H9 (cell line): ENCODE measurements at regions not wholly inside any gene's neighbourhood (a gene's known extent, or its start where the extent isn't known, plus 50 kb on each side); places are given as distances from the start of the nearest gene placed in this dataset.

Experiments
- DNase-seq: peaks from one replicate; pipeline ENCODE4 v3.0.0-alpha.2; 2017
- H2AFZ ChIP-seq: one replicate; pipeline ENCODE4 v1.6.1; 2013; ENCODE audit warnings: mild to moderate bottlenecking, low read length, control low read depth, moderate library complexity
- H2AK5ac ChIP-seq: 2 replicates; pipeline ENCODE4 v1.6.1; 2013; ENCODE audit warnings: low read length, control low read depth, mixed read lengths; ENCODE audit not compliant: insufficient read length
- H2BK120ac ChIP-seq: one replicate; pipeline ENCODE4 v1.6.1; 2013; ENCODE audit warnings: low read depth, mild to moderate bottlenecking, low read length, control low read depth, inconsistent platforms; ENCODE audit not compliant: poor library complexity, severe bottlenecking
- H2BK12ac ChIP-seq: 2 replicates; pipeline ENCODE4 v1.6.1; 2013; ENCODE audit warnings: low read length, control low read depth, mixed read lengths, low read depth; ENCODE audit not compliant: insufficient read length
- H2BK15ac ChIP-seq: 2 replicates; pipeline ENCODE4 v1.6.1; 2013; ENCODE audit warnings: low read depth, low read length, control low read depth
- H2BK20ac ChIP-seq: one replicate; pipeline ENCODE4 v1.6.1; 2013; ENCODE audit warnings: low read depth, mild to moderate bottlenecking, low read length, control low read depth, inconsistent platforms; ENCODE audit not compliant: poor library complexity, severe bottlenecking
- H2BK5ac ChIP-seq: 2 replicates; pipeline ENCODE4 v1.6.1; 2013; ENCODE audit warnings: low read length, control low read depth, mixed read lengths; ENCODE audit not compliant: insufficient read length
- H3K14ac ChIP-seq: 2 replicates; pipeline ENCODE4 v1.6.1; 2013; ENCODE audit warnings: low read length, control low read depth; ENCODE audit not compliant: insufficient read depth
- H3K18ac ChIP-seq: 2 replicates; pipeline ENCODE4 v1.6.1; 2013; ENCODE audit warnings: low read depth, mild to moderate bottlenecking, mixed read lengths, low read length, control low read depth; ENCODE audit not compliant: insufficient read length
- H3K23ac ChIP-seq: 2 replicates; pipeline ENCODE4 v1.6.1; 2013; ENCODE audit warnings: low read length, control low read depth, mixed read lengths, low read depth; ENCODE audit not compliant: insufficient read length
- H3K23me2 ChIP-seq: 2 replicates; pipeline ENCODE4 v1.6.1; 2013; ENCODE audit warnings: low read depth, mild to moderate bottlenecking, mixed read lengths, low read length, control low read depth; ENCODE audit not compliant: insufficient read length, poor library complexity, severe bottlenecking
- H3K27ac ChIP-seq: 2 replicates; pipeline ENCODE4 v1.5.1; 2013; ENCODE audit warnings: low read length, control low read depth, mixed read lengths, low read depth; ENCODE audit not compliant: insufficient read length
- H3K27me3 ChIP-seq: 2 replicates; pipeline ENCODE4 v1.6.1; 2013; ENCODE audit warnings: low read length, control low read depth, inconsistent platforms; ENCODE audit not compliant: insufficient read depth
- H3K4ac ChIP-seq: 2 replicates; pipeline ENCODE4 v1.6.1; 2013; ENCODE audit warnings: low read depth, mild to moderate bottlenecking, control low read depth, inconsistent platforms, low read length, moderate library complexity
- H3K4me1 ChIP-seq: 2 replicates; pipeline ENCODE4 v1.6.1; 2013; ENCODE audit warnings: low read length, control low read depth, inconsistent platforms; ENCODE audit not compliant: insufficient read depth
- H3K4me2 ChIP-seq: 2 replicates; pipeline ENCODE4 v1.6.1; 2013; ENCODE audit warnings: low read length, control low read depth, mixed read lengths; ENCODE audit not compliant: insufficient read length, insufficient read depth
- H3K56ac ChIP-seq: 2 replicates; pipeline ENCODE4 v1.6.1; 2013; ENCODE audit warnings: low read depth, mild to moderate bottlenecking, mixed read lengths, low read length, control low read depth; ENCODE audit not compliant: insufficient read length
- H3K79me1 ChIP-seq: 2 replicates; pipeline ENCODE4 v1.6.1; 2013; ENCODE audit warnings: low read depth, mild to moderate bottlenecking, moderate library complexity, low read length, control low read depth, inconsistent platforms; ENCODE audit not compliant: insufficient read depth, poor library complexity, severe bottlenecking
- H3K79me2 ChIP-seq: 2 replicates; pipeline ENCODE4 v1.6.1; 2013; ENCODE audit warnings: low read length, control low read depth, inconsistent platforms; ENCODE audit not compliant: insufficient read depth
- H3K9ac ChIP-seq: 2 replicates; pipeline ENCODE4 v1.6.1; 2013; ENCODE audit warnings: low read length, control low read depth, mixed read lengths; ENCODE audit not compliant: insufficient read length; ENCODE audit errors: extremely low read depth
- H3K9me3 ChIP-seq: one replicate; pipeline ENCODE4 v1.6.1; 2013; ENCODE audit warnings: low read depth, low read length, inconsistent platforms; ENCODE audit not compliant: control insufficient read depth
- H3T11ph ChIP-seq: one replicate; pipeline ENCODE4 v1.6.1; 2013; ENCODE audit warnings: mild to moderate bottlenecking, low read length, control low read depth, inconsistent platforms
- H4K20me1 ChIP-seq: one replicate; pipeline ENCODE4 v1.6.1; 2013; ENCODE audit not compliant: control insufficient read depth, insufficient read length, insufficient read depth
- H4K5ac ChIP-seq: 2 replicates; pipeline ENCODE4 v1.6.1; 2013; ENCODE audit warnings: low read depth, mild to moderate bottlenecking, mixed read lengths, low read length, control low read depth; ENCODE audit not compliant: insufficient read length
- H4K8ac ChIP-seq: replicated peaks from 2 replicates; pipeline ENCODE4 v1.6.1; 2013; ENCODE audit warnings: low read length, control low read depth, mixed read lengths, low read depth; ENCODE audit not compliant: insufficient read length
- H4K91ac ChIP-seq: 2 replicates; pipeline ENCODE4 v1.6.1; 2013; ENCODE audit warnings: low read depth, mild to moderate bottlenecking, moderate library complexity, mixed read lengths, low read length, control low read depth; ENCODE audit not compliant: insufficient read length
- H3K27ac Mint-ChIP-seq, 3 experiments: 2 replicates in 2 of 3; 3 replicates in 1 of 3; pipeline ENCODE4 v1.8.0; 2020 to 2021; ENCODE audit warnings: mixed read lengths in 3 of 3, mild to moderate bottlenecking in 1 of 3, moderate library complexity in 1 of 3
- H3K27me3 Mint-ChIP-seq: 2 replicates; pipeline ENCODE4 v1.8.0; 2021; ENCODE audit warnings: low read depth, mild to moderate bottlenecking, moderate library complexity, mixed read lengths
- H3K36me3 Mint-ChIP-seq, 3 experiments: 2 replicates in 2 of 3; 3 replicates in 1 of 3; pipeline ENCODE4 v1.8.0; 2020 to 2021; ENCODE audit warnings: low read depth in 3 of 3, mixed read lengths in 3 of 3; ENCODE audit not compliant: insufficient read depth in 1 of 3
- H3K4me1 Mint-ChIP-seq, 2 experiments: 2 replicates each; pipeline ENCODE4 v1.8.0; 2020; ENCODE audit warnings: mixed read lengths in 2 of 2
- H3K4me3 Mint-ChIP-seq, 2 experiments: 2 replicates in 1 of 2; 3 replicates in 1 of 2; pipeline ENCODE4 v1.8.0; 2020 to 2021; ENCODE audit warnings: mild to moderate bottlenecking in 2 of 2, mixed read lengths in 2 of 2, moderate library complexity in 1 of 2
- H3K9me3 Mint-ChIP-seq, 2 experiments: 2 replicates in 1 of 2; 3 replicates in 1 of 2; pipeline ENCODE4 v1.8.0; 2020; ENCODE audit warnings: mild to moderate bottlenecking in 2 of 2, mixed read lengths in 2 of 2, moderate library complexity in 1 of 2
- WGBS: extraction: QIAGEN DNeasy Blood & Tissue Kit; methylation state at CpG from one replicate; pipeline ENCODE4 v1.1.7; 2013; ENCODE audit warnings: missing lambda C conversion rate, low lambda C conversion rate, mixed read lengths; ENCODE audit not compliant: insufficient read length; ENCODE audit errors: extremely low coverage; 5-methylcytosine and 5-hydroxymethylcytosine counted together
- TF ChIP-seq, protein P1 (sequence below): fragments of 200-600 bp; sonication (generic); conservative IDR thresholded peaks from 3 replicates; pipeline ENCODE4 v1.8.0; 2021; ENCODE audit warnings: antibody characterized with exemption, mild to moderate bottlenecking

DNA sequence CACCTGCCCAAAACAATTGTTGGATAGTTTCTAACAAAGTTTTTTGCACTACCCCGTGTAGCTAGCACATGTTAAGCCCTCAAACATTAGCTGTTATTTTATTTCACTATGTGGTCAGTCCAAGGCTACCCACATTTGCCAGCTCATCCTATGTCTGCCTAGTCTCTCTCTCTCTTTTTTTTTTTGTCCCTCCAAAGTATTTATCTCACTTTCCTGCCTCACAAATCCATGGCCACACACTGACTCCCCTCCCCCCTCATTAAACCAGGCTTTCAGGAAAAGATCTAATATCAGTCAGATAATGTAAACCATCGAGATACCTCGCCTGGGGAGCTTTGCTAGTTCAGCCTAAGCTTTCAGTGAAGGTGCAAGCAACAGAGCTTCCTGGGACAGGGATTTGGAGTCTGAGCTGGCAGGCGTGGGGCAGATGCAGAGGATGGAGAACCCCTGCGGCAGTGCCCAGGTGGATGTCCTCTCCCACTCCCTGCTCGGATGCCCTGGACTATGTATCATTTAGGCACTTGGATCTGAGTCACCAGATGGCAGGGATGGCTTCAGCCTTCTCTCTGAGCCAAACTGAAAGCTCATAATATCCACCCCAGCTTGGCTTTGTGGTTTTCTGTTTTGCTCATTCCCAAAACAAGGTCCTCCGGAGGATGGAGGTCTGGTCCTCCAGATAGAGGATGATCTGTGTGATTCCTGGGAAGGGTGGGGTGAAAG is 73.7 kb upstream of the FOXF1 start:
- no peaks in the 10 kb centered on the region for H3K23me2 ChIP-seq
- no peaks in the 10 kb centered on the region for H3K4me1 ChIP-seq
- H2BK5ac ChIP-seq: no peak overlapping the region
- H3K56ac ChIP-seq: no peak overlapping the region
- H3K27me3 ChIP-seq: no peaks in the 10 kb centered on the region
- H3K9me3 ChIP-seq: no peaks in the 10 kb centered on the region
- H3K18ac ChIP-seq: no peak overlapping the region
- H3K4me3 Mint-ChIP-seq: no peak overlapping the region
- no peaks in the 10 kb centered on the region for H3K9me3 Mint-ChIP-seq
- no peak overlapping the region for H2BK12ac ChIP-seq
- H2AK5ac ChIP-seq: no peak overlapping the region
- H3K23ac ChIP-seq: no peak overlapping the region
- no peak overlapping the region for H3K4me2 ChIP-seq
- H2BK15ac ChIP-seq: no peak overlapping the region
- no peak overlapping the region for H4K5ac ChIP-seq
- no peak overlapping the region for H3K9ac ChIP-seq
- H3K27ac Mint-ChIP-seq: no peak overlapping the region
- H3K27me3 Mint-ChIP-seq: peaks cover 49% of the 10 kb centered on the region
- H3K36me3 Mint-ChIP-seq: no peaks in the 10 kb centered on the region
- TF ChIP-seq, protein P1, sequence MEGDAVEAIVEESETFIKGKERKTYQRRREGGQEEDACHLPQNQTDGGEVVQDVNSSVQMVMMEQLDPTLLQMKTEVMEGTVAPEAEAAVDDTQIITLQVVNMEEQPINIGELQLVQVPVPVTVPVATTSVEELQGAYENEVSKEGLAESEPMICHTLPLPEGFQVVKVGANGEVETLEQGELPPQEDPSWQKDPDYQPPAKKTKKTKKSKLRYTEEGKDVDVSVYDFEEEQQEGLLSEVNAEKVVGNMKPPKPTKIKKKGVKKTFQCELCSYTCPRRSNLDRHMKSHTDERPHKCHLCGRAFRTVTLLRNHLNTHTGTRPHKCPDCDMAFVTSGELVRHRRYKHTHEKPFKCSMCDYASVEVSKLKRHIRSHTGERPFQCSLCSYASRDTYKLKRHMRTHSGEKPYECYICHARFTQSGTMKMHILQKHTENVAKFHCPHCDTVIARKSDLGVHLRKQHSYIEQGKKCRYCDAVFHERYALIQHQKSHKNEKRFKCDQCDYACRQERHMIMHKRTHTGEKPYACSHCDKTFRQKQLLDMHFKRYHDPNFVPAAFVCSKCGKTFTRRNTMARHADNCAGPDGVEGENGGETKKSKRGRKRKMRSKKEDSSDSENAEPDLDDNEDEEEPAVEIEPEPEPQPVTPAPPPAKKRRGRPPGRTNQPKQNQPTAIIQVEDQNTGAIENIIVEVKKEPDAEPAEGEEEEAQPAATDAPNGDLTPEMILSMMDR: no peak
- H4K91ac ChIP-seq: no peak overlapping the region
- H4K8ac ChIP-seq: no peak overlapping the region
- no peak overlapping the region for H3K4ac ChIP-seq
- H2BK20ac ChIP-seq: no peak overlapping the region
- H3K14ac ChIP-seq: no peak overlapping the region
- no peak overlapping the region for H3K27ac ChIP-seq
- H3K79me1 ChIP-seq: no peaks in the 10 kb centered on the region
- H4K20me1 ChIP-seq: no peaks in the 10 kb centered on the region
- peaks cover 0 to 3% of the 10 kb centered on the region in 2 experiments; a peak in 2 of 4 replicates for H3K4me1 Mint-ChIP-seq
- no peak overlapping the region for H2BK120ac ChIP-seq
- no peak for DNase-seq
- H2AFZ ChIP-seq: no peak overlapping the region
- H3T11ph ChIP-seq: no peak overlapping the region
- no peaks in the 10 kb centered on the region for H3K79me2 ChIP-seq
- no CpG with 5 or more reads among the region's 7 CpGs for WGBS
